Prostate gland (tissue), 2 donors: ENCODE measurements at regions not wholly inside any gene's neighbourhood (a gene's known extent, or its start where the extent isn't known, plus 50 kb on each side); places are given as distances from the start of the nearest gene placed in this dataset.

Source experiments
- DNase-seq: peaks from one replicate; pipeline ENCODE4 v3.0.0-alpha.2; 2019; ENCODE audit warnings: low spot score
- H3K27ac ChIP-seq, 2 donors: fragments of 200-600 bp; sonication (generic); 2 replicates each; pipeline ENCODE4 v1.5.1; 2017 to 2019
- H3K27me3 ChIP-seq: fragments of 200-600 bp; sonication (generic); replicated peaks from 2 replicates; pipeline ENCODE4 v1.5.1; 2019; ENCODE audit not compliant: insufficient read depth
- H3K36me3 ChIP-seq, 2 donors: fragments of 200-600 bp; sonication (generic); 1 replicate in 1 of 2; 2 replicates in 1 of 2; pipeline versions ENCODE4 v1.5.1 to v1.8.1; 2017 to 2019
- H3K4me1 ChIP-seq: fragments of 200-600 bp; sonication (generic); replicated peaks from 2 replicates; pipeline ENCODE4 v1.5.1; 2019
- H3K4me3 ChIP-seq, 2 donors: fragments of 200-600 bp; sonication (generic); 2 replicates each; pipeline ENCODE4 v1.5.1; 2017 to 2019
- H3K9me3 ChIP-seq: fragments of 200-600 bp; sonication (generic); 2 replicates; pipeline ENCODE4 v1.5.1; 2017
- CTCF ChIP-seq, 4 experiments: fragments of 200-600 bp in 2 of 4; fragments of 450-650 bp in 2 of 4; sonication (generic) in 2 of 4; IDR thresholded peaks; 1 replicate in 3 of 4; 2 replicates in 1 of 4; pipeline ENCODE4 v1.5.1; 2016 to 2019; ENCODE audit warnings: antibody characterized with exemption in 4 of 4, mild to moderate bottlenecking in 2 of 4, moderate library complexity in 2 of 4
- POLR2A ChIP-seq: fragments of 450-650 bp; IDR thresholded peaks from one replicate; pipeline ENCODE4 v1.6.1; 2016; ENCODE audit warnings: antibody characterized with exemption, mild to moderate bottlenecking
- POLR2AphosphoS5 ChIP-seq: sonication (generic); formaldehyde crosslinking; IDR thresholded peaks from one replicate; pipeline ENCODE4 v1.6.1; 2017; ENCODE audit warnings: antibody characterized with exemption
- WGBS: methylation state at CpG from one replicate; pipeline ENCODE4 v1.1.5; 2018; 5-methylcytosine and 5-hydroxymethylcytosine counted together
- intact Hi-C: fragments of 100-400 bp; cut with DNase I; formaldehyde crosslinking; loops from one replicate; pipeline ENCODE4 v1.14.2; 2022

GRCh38 chr15:77553695-77554094, 79.0 kb downstream of the LINGO1 start:
- 90% methylated on average over 6 of the region's 6 CpGs for WGBS
- Histone ChIP-seq H3K36me3 (no peaks in the 10 kb centered on the region), H3K4me3 (no peak overlapping the region), H3K27ac (no peak overlapping the region), H3K4me1 (no peaks in the 10 kb centered on the region), H3K27me3 (no peaks in the 10 kb centered on the region), H3K9me3 (no peaks in the 10 kb centered on the region)
- DNase-seq: no peak
- intact Hi-C loops: no loop called here
- TF ChIP-seq POLR2A: no peak
- TF ChIP-seq POLR2AphosphoS5: no peak
- no peak for TF ChIP-seq CTCF (IDR thresholded peaks at IDR 0.05)

GRCh38 chr15:77553257-77553656, 79.5 kb downstream of the LINGO1 start:
- Histone ChIP-seq H3K27me3 (no peaks in the 10 kb centered on the region), H3K9me3 (no peaks in the 10 kb centered on the region), H3K4me3 (no peak overlapping the region), H3K36me3 (no peaks in the 10 kb centered on the region), H3K27ac (no peak overlapping the region), H3K4me1 (no peaks in the 10 kb centered on the region)
- WGBS: 91% methylated on average over 3 of the region's 3 CpGs
- TF ChIP-seq CTCF (IDR thresholded peaks at IDR 0.05) (no peak), POLR2A (no peak), POLR2AphosphoS5 (no peak)
- intact Hi-C loops: no loop called here
- no peak for DNase-seq

- intact Hi-C loops: no loop called here
- Histone ChIP-seq H3K4me3 (no peak overlapping the region), H3K36me3 (no peaks in the 10 kb centered on the region), H3K4me1 (no peaks in the 10 kb centered on the region), H3K27ac (no peak overlapping the region), H3K27me3 (no peaks in the 10 kb centered on the region), H3K9me3 (no peaks in the 10 kb centered on the region)
- WGBS: 83% methylated on average over 2 of the region's 4 CpGs
- no peak for TF ChIP-seq POLR2AphosphoS5
- no peak for TF ChIP-seq CTCF (IDR thresholded peaks at IDR 0.05)
- TF ChIP-seq POLR2A: no peak
- no peak for DNase-seq
These were observed 80.6 kb downstream of the LINGO1 start for GRCh38 chr15:77552066-77552465.

DNA sequence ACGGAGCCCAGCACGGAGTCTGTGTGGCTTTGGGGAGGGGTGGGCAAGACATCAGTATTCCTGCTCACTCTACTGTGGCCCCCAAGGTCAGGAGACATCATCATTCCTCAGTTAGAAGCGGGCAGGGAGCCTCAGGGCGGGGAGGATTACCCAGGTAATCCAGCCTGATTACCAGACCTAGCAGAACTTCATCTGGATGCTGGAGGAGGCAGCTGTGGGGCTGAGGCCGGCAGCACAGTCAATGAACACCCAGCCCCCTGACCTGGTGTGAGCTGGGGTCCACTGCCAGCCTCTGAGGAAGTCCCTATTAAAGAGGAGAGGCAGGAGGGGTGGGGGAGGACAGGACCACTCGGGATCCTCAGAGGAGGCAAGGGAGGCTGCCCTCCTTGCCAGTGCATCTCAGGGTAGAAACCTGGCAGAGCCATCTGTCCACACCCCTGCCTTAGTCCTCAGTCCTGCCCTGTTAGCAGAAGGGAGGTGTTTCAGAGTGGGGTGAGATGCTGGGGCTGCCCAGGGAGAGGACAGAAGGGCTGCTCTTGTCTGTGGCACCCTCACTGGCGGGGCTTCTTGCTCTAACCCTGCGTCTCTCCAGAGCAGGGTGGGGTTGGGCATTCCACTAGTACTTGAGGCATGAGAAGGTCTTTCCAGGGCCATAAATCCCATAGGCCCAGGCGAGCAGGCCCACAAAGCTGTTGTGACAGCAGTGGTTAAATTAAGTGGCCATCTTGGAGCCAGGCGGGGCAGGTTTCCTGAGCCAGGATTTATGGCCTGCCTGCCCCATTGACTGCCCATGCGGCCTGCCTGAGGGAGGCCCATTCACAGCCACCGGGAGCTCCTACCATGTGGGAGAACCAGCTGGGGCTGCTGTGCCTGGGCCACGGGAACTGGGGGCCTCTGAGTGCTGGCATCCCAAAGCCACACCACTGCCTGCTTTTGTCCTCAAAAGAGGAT, 82.1 kb downstream of the LINGO1 start:
- Histone ChIP-seq H3K4me3 (no peak overlapping the region), H3K27me3 (no peaks in the 10 kb centered on the region), H3K36me3 (no peaks in the 10 kb centered on the region), H3K9me3 (no peaks in the 10 kb centered on the region), H3K4me1 (no peaks in the 10 kb centered on the region), H3K27ac (no peak overlapping the region)
- no peak for TF ChIP-seq POLR2A
- no peak for TF ChIP-seq CTCF (IDR thresholded peaks at IDR 0.05)
- no peak for TF ChIP-seq POLR2AphosphoS5
- intact Hi-C loops: no loop called here
- 89% methylated on average over 13 of the region's 13 CpGs for WGBS
- no peak for DNase-seq
